ENCODE measurements at regions not wholly inside any gene's neighbourhood (a gene's known extent, or its start where the extent isn't known, plus 50 kb on each side); places are given as distances from the start of the nearest gene placed in this dataset.
A peak's percentile ranks its signal among the peaks of the same experiment; 100 is the strongest.

DNA sequence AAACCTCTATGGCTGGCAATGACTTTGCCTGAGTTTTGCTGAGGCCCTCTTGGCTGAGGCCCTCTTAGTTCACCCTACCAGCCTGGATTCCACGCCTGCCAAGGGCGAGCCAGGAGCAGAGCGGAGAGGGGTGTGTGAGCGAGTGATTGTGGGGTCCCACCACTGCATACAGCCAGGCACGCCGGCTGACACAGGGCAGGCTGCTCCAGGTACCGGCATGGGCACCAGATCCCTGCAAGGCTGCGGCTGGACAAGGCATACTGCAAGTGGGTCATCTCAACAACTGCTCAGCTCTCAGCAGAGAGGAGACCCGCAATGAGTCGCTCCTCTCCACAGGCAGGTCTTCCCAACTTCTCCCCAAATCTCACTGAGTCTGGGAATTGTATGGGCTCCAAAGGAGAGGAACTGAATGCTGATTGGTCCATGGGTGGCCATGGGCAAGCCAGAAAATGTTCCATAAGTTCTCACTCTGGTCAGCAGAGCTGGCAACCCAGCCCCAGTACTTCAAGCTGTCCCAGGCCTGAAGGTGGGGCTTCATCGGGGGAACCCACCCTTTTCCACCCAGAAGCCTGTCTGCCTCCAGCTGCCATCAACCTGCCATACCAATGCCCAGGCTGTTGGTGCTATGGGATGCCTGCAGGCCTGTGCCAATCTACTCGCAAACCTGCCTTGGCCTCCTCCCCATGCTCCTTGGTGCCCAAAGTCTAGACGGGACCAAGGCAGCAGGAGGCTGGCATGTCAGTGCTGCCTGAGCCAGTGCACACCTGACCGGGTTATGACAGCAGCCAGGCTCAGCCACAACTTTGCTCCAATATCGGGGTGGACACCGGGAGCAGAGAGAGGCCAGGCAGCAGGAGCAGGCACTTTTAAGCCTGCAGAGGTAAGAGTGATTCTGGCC, 1273.6 kb upstream of the GBE1 start:
- DNase-seq (ENCODE audit: low spot score) (no peak), ATAC-seq (ENCODE audit: low read depth) (no peak)
- Histone ChIP-seq H3K9me3 (ENCODE audit: severe bottlenecking) (no peaks in the 10 kb centered on the region), H3K27me3 (ENCODE audit: insufficient read depth, poor library complexity, severe bottlenecking) (no peaks in the 10 kb centered on the region), H3K4me3 (ENCODE audit: severe bottlenecking) (no peak overlapping the region), H3K36me3 (ENCODE audit: low read depth) (no peaks in the 10 kb centered on the region), H3K27ac (ENCODE audit: poor library complexity, severe bottlenecking) (no peak overlapping the region), H3K4me1 (ENCODE audit: insufficient read depth, poor library complexity, severe bottlenecking) (no peaks in the 10 kb centered on the region)
- TF ChIP-seq, protein P1, sequence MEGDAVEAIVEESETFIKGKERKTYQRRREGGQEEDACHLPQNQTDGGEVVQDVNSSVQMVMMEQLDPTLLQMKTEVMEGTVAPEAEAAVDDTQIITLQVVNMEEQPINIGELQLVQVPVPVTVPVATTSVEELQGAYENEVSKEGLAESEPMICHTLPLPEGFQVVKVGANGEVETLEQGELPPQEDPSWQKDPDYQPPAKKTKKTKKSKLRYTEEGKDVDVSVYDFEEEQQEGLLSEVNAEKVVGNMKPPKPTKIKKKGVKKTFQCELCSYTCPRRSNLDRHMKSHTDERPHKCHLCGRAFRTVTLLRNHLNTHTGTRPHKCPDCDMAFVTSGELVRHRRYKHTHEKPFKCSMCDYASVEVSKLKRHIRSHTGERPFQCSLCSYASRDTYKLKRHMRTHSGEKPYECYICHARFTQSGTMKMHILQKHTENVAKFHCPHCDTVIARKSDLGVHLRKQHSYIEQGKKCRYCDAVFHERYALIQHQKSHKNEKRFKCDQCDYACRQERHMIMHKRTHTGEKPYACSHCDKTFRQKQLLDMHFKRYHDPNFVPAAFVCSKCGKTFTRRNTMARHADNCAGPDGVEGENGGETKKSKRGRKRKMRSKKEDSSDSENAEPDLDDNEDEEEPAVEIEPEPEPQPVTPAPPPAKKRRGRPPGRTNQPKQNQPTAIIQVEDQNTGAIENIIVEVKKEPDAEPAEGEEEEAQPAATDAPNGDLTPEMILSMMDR (IDR thresholded peaks at IDR 0.05; ENCODE audit: poor library complexity, severe bottlenecking), result no peak

DNA sequence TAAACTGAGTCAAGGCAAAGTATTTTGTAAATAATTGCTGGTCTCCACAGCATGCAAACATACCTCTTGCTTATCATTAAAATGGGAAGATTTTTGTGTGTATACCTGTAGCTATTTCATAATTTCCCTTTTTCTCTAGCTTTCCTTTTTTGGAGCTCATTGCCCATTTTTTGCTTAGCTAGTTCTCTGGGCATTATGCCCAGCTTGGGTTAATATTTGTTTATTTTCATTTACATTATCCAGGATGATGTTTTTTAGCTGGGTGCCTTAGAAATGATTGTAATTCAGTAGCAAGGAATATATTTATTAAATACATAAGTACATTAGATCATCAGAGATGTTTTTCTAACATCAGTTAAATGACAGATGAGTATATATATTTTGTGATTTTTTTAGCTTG, 1271.7 kb upstream of the GBE1 start:
- Histone ChIP-seq H3K27ac (ENCODE audit: poor library complexity, severe bottlenecking) (no peak overlapping the region), H3K9me3 (ENCODE audit: severe bottlenecking) (no peaks in the 10 kb centered on the region), H3K36me3 (ENCODE audit: low read depth) (no peaks in the 10 kb centered on the region), H3K4me3 (ENCODE audit: severe bottlenecking) (no peak overlapping the region), H3K27me3 (ENCODE audit: insufficient read depth, poor library complexity, severe bottlenecking) (no peaks in the 10 kb centered on the region), H3K4me1 (ENCODE audit: insufficient read depth, poor library complexity, severe bottlenecking) (no peaks in the 10 kb centered on the region)
- ATAC-seq (ENCODE audit: low read depth) (no peak), DNase-seq (ENCODE audit: low spot score) (no peak)
- TF ChIP-seq, protein P1 (IDR thresholded peaks at IDR 0.05; ENCODE audit: poor library complexity, severe bottlenecking), result no peak

DNA sequence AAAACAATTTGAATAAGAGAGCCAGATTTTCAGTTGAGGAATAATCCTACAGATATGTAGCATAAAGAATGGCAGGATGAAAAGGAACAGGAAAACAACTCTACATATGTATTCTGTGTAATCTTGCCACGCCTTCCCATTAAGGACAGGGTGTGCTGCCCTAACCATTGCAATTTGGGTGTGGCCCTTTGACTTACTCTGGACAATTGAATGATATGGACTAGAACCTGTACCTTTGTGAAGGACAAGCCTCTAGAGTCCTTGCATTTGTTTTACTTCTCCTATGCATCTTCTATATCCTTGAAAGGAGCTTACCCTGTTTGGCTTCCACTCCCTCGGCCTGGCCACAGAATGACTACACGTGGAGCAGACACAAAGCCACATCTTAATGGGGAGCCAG, 1261.6 kb upstream of the GBE1 start:
- ATAC-seq (ENCODE audit: low read depth), result peak; percentile 33; the same call in 1 of the 3 replicates
- Histone ChIP-seq H3K9me3 (ENCODE audit: severe bottlenecking) (no peaks in the 10 kb centered on the region), H3K36me3 (ENCODE audit: low read depth) (no peaks in the 10 kb centered on the region), H3K4me1 (ENCODE audit: insufficient read depth, poor library complexity, severe bottlenecking) (no peaks in the 10 kb centered on the region), H3K27ac (ENCODE audit: poor library complexity, severe bottlenecking) (no peak overlapping the region), H3K27me3 (ENCODE audit: insufficient read depth, poor library complexity, severe bottlenecking) (no peaks in the 10 kb centered on the region), H3K4me3 (ENCODE audit: severe bottlenecking) (no peak overlapping the region)
- DNase-seq (ENCODE audit: low spot score), result no peak
- TF ChIP-seq, protein P1 (IDR thresholded peaks at IDR 0.05; ENCODE audit: poor library complexity, severe bottlenecking), result no peak

DNA sequence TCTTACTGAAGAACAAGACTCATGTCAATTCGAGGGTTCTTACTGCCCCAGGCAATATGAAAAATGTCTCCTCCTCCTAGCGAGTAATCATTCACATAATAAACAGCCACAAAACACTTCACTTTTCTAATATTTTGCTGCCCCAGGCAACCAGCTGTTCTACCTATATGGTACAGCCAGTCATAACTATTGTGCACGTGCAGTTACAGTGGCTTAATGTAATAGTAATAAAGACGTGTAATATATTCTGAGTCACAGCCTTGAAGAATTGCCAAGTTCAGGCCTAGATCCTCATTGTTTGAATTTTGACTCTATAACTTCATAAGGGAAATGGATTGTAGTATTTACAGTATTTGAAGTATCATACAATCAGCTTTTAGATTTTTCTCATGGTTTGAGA, 1250.0 kb upstream of the GBE1 start:
- Histone ChIP-seq H3K9me3 (ENCODE audit: severe bottlenecking) (no peaks in the 10 kb centered on the region), H3K4me1 (ENCODE audit: insufficient read depth, poor library complexity, severe bottlenecking) (peaks cover 2% of the 10 kb centered on the region), H3K36me3 (ENCODE audit: low read depth) (no peaks in the 10 kb centered on the region), H3K4me3 (ENCODE audit: severe bottlenecking) (no peak overlapping the region), H3K27me3 (ENCODE audit: insufficient read depth, poor library complexity, severe bottlenecking) (no peaks in the 10 kb centered on the region), H3K27ac (ENCODE audit: poor library complexity, severe bottlenecking) (no peak overlapping the region)
- peak; percentile 61; the same call in 2 of the 3 replicates for ATAC-seq (ENCODE audit: low read depth)
- no peak for DNase-seq (ENCODE audit: low spot score)
- TF ChIP-seq, protein P1 (IDR thresholded peaks at IDR 0.05; ENCODE audit: poor library complexity, severe bottlenecking), result no peak

DNA sequence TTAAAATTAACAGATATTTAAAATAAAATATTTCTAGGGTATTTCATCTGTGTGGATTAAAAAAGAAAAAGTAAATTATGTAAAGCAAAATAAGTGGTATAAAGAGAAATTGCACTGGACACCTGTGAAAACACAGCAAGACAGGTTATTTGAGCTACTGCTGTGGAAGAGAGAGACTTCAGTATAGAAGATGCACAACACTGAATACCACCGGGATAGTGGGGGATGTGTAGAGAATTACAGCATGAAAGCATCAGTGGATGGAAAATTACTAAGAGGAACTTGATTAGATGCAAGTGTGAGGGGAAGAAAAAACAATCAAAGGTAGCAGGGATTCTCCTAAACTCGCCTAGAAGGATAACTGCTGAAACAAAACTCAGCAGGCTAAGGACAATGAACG, 1242.5 kb upstream of the GBE1 start:
- Histone ChIP-seq H3K27me3 (ENCODE audit: insufficient read depth, poor library complexity, severe bottlenecking) (no peaks in the 10 kb centered on the region), H3K9me3 (ENCODE audit: severe bottlenecking) (no peaks in the 10 kb centered on the region), H3K4me1 (ENCODE audit: insufficient read depth, poor library complexity, severe bottlenecking) (no peaks in the 10 kb centered on the region), H3K4me3 (ENCODE audit: severe bottlenecking) (no peak overlapping the region), H3K27ac (ENCODE audit: poor library complexity, severe bottlenecking) (no peak overlapping the region), H3K36me3 (ENCODE audit: low read depth) (no peaks in the 10 kb centered on the region)
- DNase-seq (ENCODE audit: low spot score) (no peak), ATAC-seq (ENCODE audit: low read depth) (no peak)
- TF ChIP-seq, protein P1 (IDR thresholded peaks at IDR 0.05; ENCODE audit: poor library complexity, severe bottlenecking), result no peak
